H9 (cell line): ENCODE measurements at regions not wholly inside any gene's neighbourhood (a gene's known extent, or its start where the extent isn't known, plus 50 kb on each side); places are given as distances from the start of the nearest gene placed in this dataset.

Experiments
- DNase-seq: peaks from one replicate; pipeline ENCODE4 v3.0.0-alpha.2; 2017
- H2AFZ ChIP-seq: one replicate; pipeline ENCODE4 v1.6.1; 2013; ENCODE audit warnings: mild to moderate bottlenecking, low read length, control low read depth, moderate library complexity
- H2AK5ac ChIP-seq: 2 replicates; pipeline ENCODE4 v1.6.1; 2013; ENCODE audit warnings: low read length, control low read depth, mixed read lengths; ENCODE audit not compliant: insufficient read length
- H2BK120ac ChIP-seq: one replicate; pipeline ENCODE4 v1.6.1; 2013; ENCODE audit warnings: low read depth, mild to moderate bottlenecking, low read length, control low read depth, inconsistent platforms; ENCODE audit not compliant: poor library complexity, severe bottlenecking
- H2BK12ac ChIP-seq: 2 replicates; pipeline ENCODE4 v1.6.1; 2013; ENCODE audit warnings: low read length, control low read depth, mixed read lengths, low read depth; ENCODE audit not compliant: insufficient read length
- H2BK15ac ChIP-seq: 2 replicates; pipeline ENCODE4 v1.6.1; 2013; ENCODE audit warnings: low read depth, low read length, control low read depth
- H2BK20ac ChIP-seq: one replicate; pipeline ENCODE4 v1.6.1; 2013; ENCODE audit warnings: low read depth, mild to moderate bottlenecking, low read length, control low read depth, inconsistent platforms; ENCODE audit not compliant: poor library complexity, severe bottlenecking
- H2BK5ac ChIP-seq: 2 replicates; pipeline ENCODE4 v1.6.1; 2013; ENCODE audit warnings: low read length, control low read depth, mixed read lengths; ENCODE audit not compliant: insufficient read length
- H3K14ac ChIP-seq: 2 replicates; pipeline ENCODE4 v1.6.1; 2013; ENCODE audit warnings: low read length, control low read depth; ENCODE audit not compliant: insufficient read depth
- H3K18ac ChIP-seq: 2 replicates; pipeline ENCODE4 v1.6.1; 2013; ENCODE audit warnings: low read depth, mild to moderate bottlenecking, mixed read lengths, low read length, control low read depth; ENCODE audit not compliant: insufficient read length
- H3K23ac ChIP-seq: 2 replicates; pipeline ENCODE4 v1.6.1; 2013; ENCODE audit warnings: low read length, control low read depth, mixed read lengths, low read depth; ENCODE audit not compliant: insufficient read length
- H3K23me2 ChIP-seq: 2 replicates; pipeline ENCODE4 v1.6.1; 2013; ENCODE audit warnings: low read depth, mild to moderate bottlenecking, mixed read lengths, low read length, control low read depth; ENCODE audit not compliant: insufficient read length, poor library complexity, severe bottlenecking
- H3K27ac ChIP-seq: 2 replicates; pipeline ENCODE4 v1.5.1; 2013; ENCODE audit warnings: low read length, control low read depth, mixed read lengths, low read depth; ENCODE audit not compliant: insufficient read length
- H3K27me3 ChIP-seq: 2 replicates; pipeline ENCODE4 v1.6.1; 2013; ENCODE audit warnings: low read length, control low read depth, inconsistent platforms; ENCODE audit not compliant: insufficient read depth
- H3K4ac ChIP-seq: 2 replicates; pipeline ENCODE4 v1.6.1; 2013; ENCODE audit warnings: low read depth, mild to moderate bottlenecking, control low read depth, inconsistent platforms, low read length, moderate library complexity
- H3K4me1 ChIP-seq: 2 replicates; pipeline ENCODE4 v1.6.1; 2013; ENCODE audit warnings: low read length, control low read depth, inconsistent platforms; ENCODE audit not compliant: insufficient read depth
- H3K4me2 ChIP-seq: 2 replicates; pipeline ENCODE4 v1.6.1; 2013; ENCODE audit warnings: low read length, control low read depth, mixed read lengths; ENCODE audit not compliant: insufficient read length, insufficient read depth
- H3K56ac ChIP-seq: 2 replicates; pipeline ENCODE4 v1.6.1; 2013; ENCODE audit warnings: low read depth, mild to moderate bottlenecking, mixed read lengths, low read length, control low read depth; ENCODE audit not compliant: insufficient read length
- H3K79me1 ChIP-seq: 2 replicates; pipeline ENCODE4 v1.6.1; 2013; ENCODE audit warnings: low read depth, mild to moderate bottlenecking, moderate library complexity, low read length, control low read depth, inconsistent platforms; ENCODE audit not compliant: insufficient read depth, poor library complexity, severe bottlenecking
- H3K79me2 ChIP-seq: 2 replicates; pipeline ENCODE4 v1.6.1; 2013; ENCODE audit warnings: low read length, control low read depth, inconsistent platforms; ENCODE audit not compliant: insufficient read depth
- H3K9ac ChIP-seq: 2 replicates; pipeline ENCODE4 v1.6.1; 2013; ENCODE audit warnings: low read length, control low read depth, mixed read lengths; ENCODE audit not compliant: insufficient read length; ENCODE audit errors: extremely low read depth
- H3K9me3 ChIP-seq: one replicate; pipeline ENCODE4 v1.6.1; 2013; ENCODE audit warnings: low read depth, low read length, inconsistent platforms; ENCODE audit not compliant: control insufficient read depth
- H3T11ph ChIP-seq: one replicate; pipeline ENCODE4 v1.6.1; 2013; ENCODE audit warnings: mild to moderate bottlenecking, low read length, control low read depth, inconsistent platforms
- H4K20me1 ChIP-seq: one replicate; pipeline ENCODE4 v1.6.1; 2013; ENCODE audit not compliant: control insufficient read depth, insufficient read length, insufficient read depth
- H4K5ac ChIP-seq: 2 replicates; pipeline ENCODE4 v1.6.1; 2013; ENCODE audit warnings: low read depth, mild to moderate bottlenecking, mixed read lengths, low read length, control low read depth; ENCODE audit not compliant: insufficient read length
- H4K8ac ChIP-seq: replicated peaks from 2 replicates; pipeline ENCODE4 v1.6.1; 2013; ENCODE audit warnings: low read length, control low read depth, mixed read lengths, low read depth; ENCODE audit not compliant: insufficient read length
- H4K91ac ChIP-seq: 2 replicates; pipeline ENCODE4 v1.6.1; 2013; ENCODE audit warnings: low read depth, mild to moderate bottlenecking, moderate library complexity, mixed read lengths, low read length, control low read depth; ENCODE audit not compliant: insufficient read length
- H3K27ac Mint-ChIP-seq, 3 experiments: 2 replicates in 2 of 3; 3 replicates in 1 of 3; pipeline ENCODE4 v1.8.0; 2020 to 2021; ENCODE audit warnings: mixed read lengths in 3 of 3, mild to moderate bottlenecking in 1 of 3, moderate library complexity in 1 of 3
- H3K27me3 Mint-ChIP-seq: 2 replicates; pipeline ENCODE4 v1.8.0; 2021; ENCODE audit warnings: low read depth, mild to moderate bottlenecking, moderate library complexity, mixed read lengths
- H3K36me3 Mint-ChIP-seq, 3 experiments: 2 replicates in 2 of 3; 3 replicates in 1 of 3; pipeline ENCODE4 v1.8.0; 2020 to 2021; ENCODE audit warnings: low read depth in 3 of 3, mixed read lengths in 3 of 3; ENCODE audit not compliant: insufficient read depth in 1 of 3
- H3K4me1 Mint-ChIP-seq, 2 experiments: 2 replicates each; pipeline ENCODE4 v1.8.0; 2020; ENCODE audit warnings: mixed read lengths in 2 of 2
- H3K4me3 Mint-ChIP-seq, 2 experiments: 2 replicates in 1 of 2; 3 replicates in 1 of 2; pipeline ENCODE4 v1.8.0; 2020 to 2021; ENCODE audit warnings: mild to moderate bottlenecking in 2 of 2, mixed read lengths in 2 of 2, moderate library complexity in 1 of 2
- H3K9me3 Mint-ChIP-seq, 2 experiments: 2 replicates in 1 of 2; 3 replicates in 1 of 2; pipeline ENCODE4 v1.8.0; 2020; ENCODE audit warnings: mild to moderate bottlenecking in 2 of 2, mixed read lengths in 2 of 2, moderate library complexity in 1 of 2
- CTCF ChIP-seq: fragments of 200-600 bp; sonication (generic); conservative IDR thresholded peaks from 3 replicates; pipeline ENCODE4 v1.8.0; 2021; ENCODE audit warnings: antibody characterized with exemption, mild to moderate bottlenecking
- WGBS: extraction: QIAGEN DNeasy Blood & Tissue Kit; methylation state at CpG from one replicate; pipeline ENCODE4 v1.1.7; 2013; ENCODE audit warnings: missing lambda C conversion rate, low lambda C conversion rate, mixed read lengths; ENCODE audit not compliant: insufficient read length; ENCODE audit errors: extremely low coverage; 5-methylcytosine and 5-hydroxymethylcytosine counted together

GRCh38 chr3:168976969-168977368, 686.5 kb downstream of the MECOM start:
- Histone ChIP-seq H2BK12ac (no peak overlapping the region), H3K56ac (no peak overlapping the region), H2BK15ac (no peak overlapping the region), H3K9ac (no peak overlapping the region), H2BK120ac (no peak overlapping the region), H4K8ac (no peak overlapping the region), H3K14ac (no peak overlapping the region), H3K23ac (no peak overlapping the region), H3K23me2 (no peaks in the 10 kb centered on the region), H2BK5ac (no peak overlapping the region), H3K4me1 (no peaks in the 10 kb centered on the region), H3T11ph (no peak overlapping the region), H4K20me1 (no peaks in the 10 kb centered on the region), H2BK20ac (no peak overlapping the region), H4K91ac (no peak overlapping the region), H2AK5ac (no peak overlapping the region), H3K27me3 (no peaks in the 10 kb centered on the region), H3K9me3 (no peaks in the 10 kb centered on the region), H4K5ac (no peak overlapping the region), H3K4ac (no peak overlapping the region), H3K27ac (no peak overlapping the region), H3K79me2 (no peaks in the 10 kb centered on the region), H3K79me1 (no peaks in the 10 kb centered on the region), H3K4me2 (no peak overlapping the region), H3K18ac (no peak overlapping the region), H2AFZ (no peak overlapping the region)
- H3K36me3 Mint-ChIP-seq, result no peaks in the 10 kb centered on the region
- H3K4me3 Mint-ChIP-seq, result no peak overlapping the region
- no peaks in the 10 kb centered on the region for H3K27me3 Mint-ChIP-seq
- no peak for DNase-seq
- WGBS, result no CpG with 5 or more reads among the region's 2 CpGs
- H3K9me3 Mint-ChIP-seq, result no peaks in the 10 kb centered on the region
- no peak for TF ChIP-seq CTCF
- H3K27ac Mint-ChIP-seq, result no peak overlapping the region
- H3K4me1 Mint-ChIP-seq, result peaks cover 0 to 11% of the 10 kb centered on the region in 2 experiments; a peak in 2 of 4 replicates
